LNCAP (cell line): ENCODE measurements at regions not wholly inside any gene's neighbourhood (a gene's known extent, or its start where the extent isn't known, plus 50 kb on each side); places are given as distances from the start of the nearest gene placed in this dataset.

ENCODE experiments used
- CTCF ChIP-seq: fragments of 450-650 bp; IDR thresholded peaks from 2 replicates; pipeline ENCODE4 v1.5.1; 2017; ENCODE audit warnings: mild to moderate bottlenecking

GRCh38 chr22:22813126-22814075 is 74.2 kb upstream of the IGLL5 start:
- TF ChIP-seq CTCF, result no peak

- no peak for TF ChIP-seq CTCF
These were observed 72.8 kb upstream of the IGLL5 start for GRCh38 chr22:22814666-22815396.

- no peak for TF ChIP-seq CTCF
These were observed 72.0 kb upstream of the IGLL5 start for GRCh38 chr22:22815397-22816170.

- no peak for TF ChIP-seq CTCF
These were observed 71.5 kb upstream of the IGLL5 start for GRCh38 chr22:22816171-22816514.

GRCh38 chr22:22816766-22817410 is 70.7 kb upstream of the IGLL5 start:
- TF ChIP-seq CTCF, result no peak

GRCh38 chr22:22817468-22818201 is 70.0 kb upstream of the IGLL5 start:
- TF ChIP-seq CTCF, result no peak
